Vagina (tissue), 2 donors: ENCODE measurements at regions not wholly inside any gene's neighbourhood (a gene's known extent, or its start where the extent isn't known, plus 50 kb on each side); places are given as distances from the start of the nearest gene placed in this dataset.

Source experiments
- DNase-seq, 2 donors: peaks; one replicate each; pipeline ENCODE4 v3.0.0-alpha.2; 2017; ENCODE audit errors: extremely low spot score in 2 of 2
- H3K27ac ChIP-seq: fragments of 200-600 bp; sonication (generic); one replicate; pipeline ENCODE4 v1.5.1; 2019
- H3K27me3 ChIP-seq: fragments of 200-600 bp; sonication (generic); one replicate; pipeline ENCODE4 v1.5.1; 2019
- H3K36me3 ChIP-seq, 2 donors: fragments of 200-600 bp; sonication (generic); one replicate each; pipeline ENCODE4 v1.5.1; 2017 to 2019
- H3K4me1 ChIP-seq: fragments of 200-600 bp; sonication (generic); one replicate; pipeline ENCODE4 v1.5.1; 2019
- H3K4me3 ChIP-seq, 2 donors: fragments of 200-600 bp; sonication (generic); 1 replicate in 1 of 2; 2 replicates in 1 of 2; pipeline ENCODE4 v1.5.1; 2016 to 2019
- H3K9me3 ChIP-seq: fragments of 200-600 bp; sonication (generic); one replicate; pipeline ENCODE4 v1.5.1; 2019
- CTCF ChIP-seq, 3 experiments: fragments of 450-650 bp in 2 of 3; fragments of 200-600 bp in 1 of 3; sonication (generic) in 1 of 3; IDR thresholded peaks; one replicate each; pipeline ENCODE4 v1.5.1; 2017 to 2019; ENCODE audit warnings: antibody characterized with exemption in 3 of 3, mild to moderate bottlenecking in 2 of 3, moderate library complexity in 2 of 3
- POLR2A ChIP-seq, 2 donors: fragments of 450-650 bp; IDR thresholded peaks; one replicate each; pipeline ENCODE4 v1.6.1; 2017; ENCODE audit warnings: antibody characterized with exemption in 2 of 2, mild to moderate bottlenecking in 2 of 2, moderate library complexity in 2 of 2
- POLR2AphosphoS5 ChIP-seq, 2 donors: sonication (generic); formaldehyde crosslinking; IDR thresholded peaks; one replicate each; pipeline ENCODE4 v1.9.0; 2017; ENCODE audit warnings: antibody characterized with exemption in 2 of 2, mild to moderate bottlenecking in 2 of 2, low read depth in 1 of 2; ENCODE audit not compliant: insufficient read depth in 1 of 2
- intact Hi-C: fragments of 100-400 bp; cut with DNase I; formaldehyde crosslinking; loops from one replicate; pipeline ENCODE4 v1.15.1; 2023

- Histone ChIP-seq H3K27ac (no peak overlapping the region), H3K4me3 (no peak overlapping the region), H3K27me3 (no peaks in the 10 kb centered on the region), H3K9me3 (no peaks in the 10 kb centered on the region), H3K4me1 (no peaks in the 10 kb centered on the region), H3K36me3 (no peaks in the 10 kb centered on the region)
- TF ChIP-seq CTCF (IDR thresholded peaks at IDR 0.05), result no peak
- TF ChIP-seq POLR2A (IDR thresholded peaks at IDR 0.05), result no peak
- no peak for TF ChIP-seq POLR2AphosphoS5 (IDR thresholded peaks at IDR 0.05; ENCODE audit: insufficient read depth in 1 of 2, low read depth in 1 of 2)
- DNase-seq, result no peak
- intact Hi-C loops, result no loop called here
These were observed 77.8 kb upstream of the WDR72 start for GRCh38 chr15:53837263-53837662.

GRCh38 chr15:53836618-53837017 is 77.2 kb upstream of the WDR72 start:
- Histone ChIP-seq H3K27me3 (no peaks in the 10 kb centered on the region), H3K27ac (no peak overlapping the region), H3K4me1 (no peaks in the 10 kb centered on the region), H3K9me3 (no peaks in the 10 kb centered on the region), H3K4me3 (no peak overlapping the region), H3K36me3 (no peaks in the 10 kb centered on the region)
- intact Hi-C loops, result no loop called here
- no peak for DNase-seq
- TF ChIP-seq POLR2AphosphoS5 (IDR thresholded peaks at IDR 0.05; ENCODE audit: insufficient read depth in 1 of 2, low read depth in 1 of 2) (no peak), POLR2A (IDR thresholded peaks at IDR 0.05) (no peak), CTCF (IDR thresholded peaks at IDR 0.05) (no peak)

GRCh38 chr15:53835309-53835708 is 75.8 kb upstream of the WDR72 start:
- no peak for DNase-seq
- Histone ChIP-seq H3K4me3 (no peak overlapping the region), H3K27ac (no peak overlapping the region), H3K36me3 (no peaks in the 10 kb centered on the region), H3K4me1 (no peaks in the 10 kb centered on the region), H3K27me3 (no peaks in the 10 kb centered on the region), H3K9me3 (no peaks in the 10 kb centered on the region)
- TF ChIP-seq POLR2AphosphoS5 (IDR thresholded peaks at IDR 0.05; ENCODE audit: insufficient read depth in 1 of 2, low read depth in 1 of 2) (no peak), CTCF (IDR thresholded peaks at IDR 0.05) (no peak), POLR2A (IDR thresholded peaks at IDR 0.05) (no peak)
- intact Hi-C loops, result no loop called here

GRCh38 chr15:53834214-53834613 is 74.8 kb upstream of the WDR72 start:
- Histone ChIP-seq H3K27ac (no peak overlapping the region), H3K9me3 (no peaks in the 10 kb centered on the region), H3K4me1 (no peaks in the 10 kb centered on the region), H3K27me3 (no peaks in the 10 kb centered on the region), H3K4me3 (no peak overlapping the region), H3K36me3 (no peaks in the 10 kb centered on the region)
- DNase-seq, result no peak
- TF ChIP-seq POLR2A (IDR thresholded peaks at IDR 0.05), result no peak
- intact Hi-C loops, result no loop called here

GRCh38 chr15:53833134-53833624 is 73.7 kb upstream of the WDR72 start:
- H3K36me3 ChIP-seq, result no peaks in the 10 kb centered on the region
- no peak for TF ChIP-seq POLR2A (IDR thresholded peaks at IDR 0.05)
- no peak for DNase-seq
- intact Hi-C loops, result no loop called here
- no peaks in the 10 kb centered on the region for H3K4me1 ChIP-seq
- H3K4me3 ChIP-seq, result no peak overlapping the region
- H3K27ac ChIP-seq, result no peak overlapping the region
- no peaks in the 10 kb centered on the region for H3K9me3 ChIP-seq
- no peaks in the 10 kb centered on the region for H3K27me3 ChIP-seq

GRCh38 chr15:53831907-53832770 is 72.7 kb upstream of the WDR72 start:
- Histone ChIP-seq H3K4me1 (no peaks in the 10 kb centered on the region), H3K4me3 (no peak overlapping the region), H3K27me3 (no peaks in the 10 kb centered on the region), H3K27ac (no peak overlapping the region), H3K36me3 (no peaks in the 10 kb centered on the region), H3K9me3 (no peaks in the 10 kb centered on the region)
- TF ChIP-seq CTCF (IDR thresholded peaks at IDR 0.05) (no peak), POLR2AphosphoS5 (IDR thresholded peaks at IDR 0.05; ENCODE audit: insufficient read depth in 1 of 2, low read depth in 1 of 2) (no peak), POLR2A (IDR thresholded peaks at IDR 0.05) (no peak)
- intact Hi-C loops, result no loop called here
- no peak for DNase-seq
